Vagina (tissue), 2 donors: ENCODE measurements at regions not wholly inside any gene's neighbourhood (a gene's known extent, or its start where the extent isn't known, plus 50 kb on each side); places are given as distances from the start of the nearest gene placed in this dataset.
"Not testable (repeated sequence)": the region's sequence is repeated elsewhere in the genome, so short reads cannot be mapped to it uniquely, and the experiment has no call there.

Experiments
- DNase-seq, 2 donors: peaks; one replicate each; pipeline ENCODE4 v3.0.0-alpha.2; 2017; ENCODE audit errors: extremely low spot score in 2 of 2
- H3K27ac ChIP-seq: fragments of 200-600 bp; sonication (generic); one replicate; pipeline ENCODE4 v1.5.1; 2019
- H3K27me3 ChIP-seq: fragments of 200-600 bp; sonication (generic); one replicate; pipeline ENCODE4 v1.5.1; 2019
- H3K36me3 ChIP-seq, 2 donors: fragments of 200-600 bp; sonication (generic); one replicate each; pipeline ENCODE4 v1.5.1; 2017 to 2019
- H3K4me1 ChIP-seq: fragments of 200-600 bp; sonication (generic); one replicate; pipeline ENCODE4 v1.5.1; 2019
- H3K4me3 ChIP-seq, 2 donors: fragments of 200-600 bp; sonication (generic); 1 replicate in 1 of 2; 2 replicates in 1 of 2; pipeline ENCODE4 v1.5.1; 2016 to 2019
- H3K9me3 ChIP-seq: fragments of 200-600 bp; sonication (generic); one replicate; pipeline ENCODE4 v1.5.1; 2019
- POLR2A ChIP-seq, 2 donors: fragments of 450-650 bp; IDR thresholded peaks; one replicate each; pipeline ENCODE4 v1.6.1; 2017; ENCODE audit warnings: antibody characterized with exemption in 2 of 2, mild to moderate bottlenecking in 2 of 2, moderate library complexity in 2 of 2
- POLR2AphosphoS5 ChIP-seq, 2 donors: sonication (generic); formaldehyde crosslinking; IDR thresholded peaks; one replicate each; pipeline ENCODE4 v1.9.0; 2017; ENCODE audit warnings: antibody characterized with exemption in 2 of 2, mild to moderate bottlenecking in 2 of 2, low read depth in 1 of 2; ENCODE audit not compliant: insufficient read depth in 1 of 2
- intact Hi-C: fragments of 100-400 bp; cut with DNase I; formaldehyde crosslinking; loops from one replicate; pipeline ENCODE4 v1.15.1; 2023
- TF ChIP-seq, protein P1 (sequence below), 3 experiments: fragments of 450-650 bp in 2 of 3; fragments of 200-600 bp in 1 of 3; sonication (generic) in 1 of 3; IDR thresholded peaks; one replicate each; pipeline ENCODE4 v1.5.1; 2017 to 2019; ENCODE audit warnings: antibody characterized with exemption in 3 of 3, mild to moderate bottlenecking in 2 of 3, moderate library complexity in 2 of 3

DNA sequence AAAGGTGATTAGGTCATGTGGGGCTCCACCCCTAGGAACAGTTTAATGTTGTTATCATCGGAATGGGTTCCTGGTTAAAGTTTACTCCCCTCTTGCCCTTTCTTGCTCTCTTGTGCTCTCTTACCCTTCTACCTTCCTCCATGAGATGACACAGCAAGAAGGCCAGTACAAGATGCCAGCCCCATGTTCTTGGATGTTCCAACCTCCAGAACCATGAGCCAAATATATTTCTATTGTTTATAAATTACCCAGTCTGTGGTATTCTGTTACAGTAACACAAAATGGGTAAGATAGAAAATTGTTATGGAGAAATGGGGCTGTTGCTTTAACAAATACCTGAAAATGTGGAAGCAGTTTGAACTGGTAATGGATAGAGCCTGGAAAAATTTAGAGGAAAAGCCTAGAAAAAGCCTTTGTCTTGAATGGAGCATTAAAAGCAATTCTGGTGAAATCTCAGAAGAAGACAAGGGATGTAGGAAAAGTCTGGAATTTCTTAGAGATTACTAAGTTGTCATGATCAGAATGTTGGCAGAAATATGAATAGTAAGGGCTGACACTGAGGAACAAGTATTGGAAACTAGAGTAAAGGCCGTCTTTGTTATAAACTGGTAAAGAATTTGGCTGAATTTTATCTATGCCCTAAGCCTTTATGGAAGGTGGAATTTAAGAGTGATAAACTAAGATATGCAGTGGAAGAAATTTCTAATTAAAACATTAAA lies 53.5 kb upstream of the TSC22D1 start:
- Histone ChIP-seq H3K4me1 (no peaks in the 10 kb centered on the region), H3K4me3 (no peak overlapping the region), H3K27ac (no peak overlapping the region), H3K9me3 (no peaks in the 10 kb centered on the region), H3K27me3 (no peaks in the 10 kb centered on the region), H3K36me3 (no peaks in the 10 kb centered on the region)
- no peak for DNase-seq
- TF ChIP-seq POLR2A (IDR thresholded peaks at IDR 0.05) (no peak), POLR2AphosphoS5 (IDR thresholded peaks at IDR 0.05; ENCODE audit: insufficient read depth in 1 of 2, low read depth in 1 of 2) (no peak)
- TF ChIP-seq, protein P1, sequence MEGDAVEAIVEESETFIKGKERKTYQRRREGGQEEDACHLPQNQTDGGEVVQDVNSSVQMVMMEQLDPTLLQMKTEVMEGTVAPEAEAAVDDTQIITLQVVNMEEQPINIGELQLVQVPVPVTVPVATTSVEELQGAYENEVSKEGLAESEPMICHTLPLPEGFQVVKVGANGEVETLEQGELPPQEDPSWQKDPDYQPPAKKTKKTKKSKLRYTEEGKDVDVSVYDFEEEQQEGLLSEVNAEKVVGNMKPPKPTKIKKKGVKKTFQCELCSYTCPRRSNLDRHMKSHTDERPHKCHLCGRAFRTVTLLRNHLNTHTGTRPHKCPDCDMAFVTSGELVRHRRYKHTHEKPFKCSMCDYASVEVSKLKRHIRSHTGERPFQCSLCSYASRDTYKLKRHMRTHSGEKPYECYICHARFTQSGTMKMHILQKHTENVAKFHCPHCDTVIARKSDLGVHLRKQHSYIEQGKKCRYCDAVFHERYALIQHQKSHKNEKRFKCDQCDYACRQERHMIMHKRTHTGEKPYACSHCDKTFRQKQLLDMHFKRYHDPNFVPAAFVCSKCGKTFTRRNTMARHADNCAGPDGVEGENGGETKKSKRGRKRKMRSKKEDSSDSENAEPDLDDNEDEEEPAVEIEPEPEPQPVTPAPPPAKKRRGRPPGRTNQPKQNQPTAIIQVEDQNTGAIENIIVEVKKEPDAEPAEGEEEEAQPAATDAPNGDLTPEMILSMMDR (IDR thresholded peaks at IDR 0.05) = no peak
- intact Hi-C loops = no loop called here

DNA sequence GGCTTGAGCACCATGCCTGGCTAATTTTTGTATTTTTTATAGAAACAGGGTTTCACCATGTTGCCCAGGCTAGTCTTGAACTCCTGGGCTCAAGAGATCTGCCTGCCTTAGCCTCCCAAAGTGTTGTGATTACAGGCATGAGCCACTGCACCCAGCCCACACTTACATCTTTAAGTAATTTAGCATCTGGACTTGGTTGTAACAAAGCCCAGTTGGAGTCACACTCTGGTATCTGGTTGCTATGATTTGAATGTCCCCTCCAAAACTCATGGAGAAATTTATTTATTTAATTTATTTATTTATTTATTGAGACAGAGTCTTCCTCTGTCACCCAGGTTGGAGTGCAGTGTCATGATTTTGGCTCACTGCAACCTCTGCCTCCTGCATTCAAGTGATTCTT lies 52.7 kb upstream of the TSC22D1 start:
- H3K27ac ChIP-seq, intact Hi-C loops, DNase-seq: not testable (repeated sequence)

DNA sequence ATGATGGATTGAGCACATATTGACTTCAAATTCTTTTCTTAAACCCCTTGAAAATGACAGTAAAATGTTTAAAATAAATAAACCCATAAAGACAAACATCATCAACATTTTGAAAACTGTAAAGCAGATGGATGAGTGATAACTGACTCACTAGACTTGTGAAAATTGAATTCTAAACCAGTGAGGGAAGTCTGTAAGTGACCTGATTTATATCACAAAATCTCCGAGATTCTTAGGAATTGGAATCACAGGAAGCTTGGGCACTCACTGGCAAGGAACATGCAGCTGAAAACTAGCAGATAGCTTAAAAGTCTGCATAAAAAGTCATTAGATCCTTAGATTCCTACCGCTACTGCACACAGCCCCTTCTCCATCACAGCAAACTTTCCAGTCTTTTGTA lies 51.3 kb upstream of the TSC22D1 start:
- no peak overlapping the region for H3K4me3 ChIP-seq
- H3K27ac ChIP-seq = no peak overlapping the region
- intact Hi-C loops = no loop called here
- H3K4me1 ChIP-seq = no peaks in the 10 kb centered on the region
- DNase-seq = no peak
- no peaks in the 10 kb centered on the region for H3K36me3 ChIP-seq
- TF ChIP-seq POLR2A (IDR thresholded peaks at IDR 0.05) (no peak), POLR2AphosphoS5 (IDR thresholded peaks at IDR 0.05; ENCODE audit: insufficient read depth in 1 of 2, low read depth in 1 of 2) (no peak)
- TF ChIP-seq, protein P1 (IDR thresholded peaks at IDR 0.05) = no peak
- H3K27me3 ChIP-seq = no peaks in the 10 kb centered on the region
- no peaks in the 10 kb centered on the region for H3K9me3 ChIP-seq

More for the DNA sequence above, 52.7 kb upstream of the TSC22D1 start:
- not testable (repeated sequence) for H3K36me3 ChIP-seq, H3K4me1 ChIP-seq, H3K27me3 ChIP-seq, H3K4me3 ChIP-seq, H3K9me3 ChIP-seq

DNA sequence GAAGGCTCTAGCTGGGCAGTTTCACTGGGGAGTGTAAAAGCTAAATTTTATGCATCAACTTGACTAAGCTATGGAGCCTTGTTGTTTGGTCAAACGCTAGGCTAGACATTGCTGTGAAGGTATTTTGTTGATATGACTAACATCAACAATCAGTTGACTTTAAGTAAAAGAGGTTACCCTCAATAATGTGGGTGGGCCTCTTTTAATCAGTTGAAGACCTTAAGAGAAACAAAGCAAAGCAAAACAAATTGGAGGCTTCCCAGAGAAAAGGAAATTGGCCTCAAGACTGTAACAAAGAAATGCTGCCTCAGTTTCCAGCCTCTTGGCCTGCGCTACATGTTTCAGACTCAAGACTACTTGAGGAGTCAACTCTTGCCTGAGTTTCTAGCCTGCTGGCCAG lies 50.0 kb upstream of the TSC22D1 start:
- intact Hi-C loops = no loop called here
- no peaks in the 10 kb centered on the region for H3K4me1 ChIP-seq
- no peaks in the 10 kb centered on the region for H3K27me3 ChIP-seq
- H3K27ac ChIP-seq = no peak overlapping the region
- TF ChIP-seq POLR2A (IDR thresholded peaks at IDR 0.05) = no peak
- TF ChIP-seq POLR2AphosphoS5 (IDR thresholded peaks at IDR 0.05; ENCODE audit: insufficient read depth in 1 of 2, low read depth in 1 of 2) = no peak
- TF ChIP-seq, protein P1 (IDR thresholded peaks at IDR 0.05) = no peak
- no peaks in the 10 kb centered on the region for H3K9me3 ChIP-seq
- no peak overlapping the region for H3K4me3 ChIP-seq
- H3K36me3 ChIP-seq = no peaks in the 10 kb centered on the region
- no peak for DNase-seq
